BJ (cell line): ENCODE measurements at regions not wholly inside any gene's neighbourhood (a gene's known extent, or its start where the extent isn't known, plus 50 kb on each side); places are given as distances from the start of the nearest gene placed in this dataset.

Source experiments
- CTCF ChIA-PET: fragments of 350-600 bp; formaldehyde crosslinking; extraction: SDS; loops from one replicate; lab custom pipeline; 2021; ENCODE audit warnings: antibody characterized with exemption, inconsistent platforms; lab: Yijun Ruan, JAX
- POLR2A ChIA-PET: fragments of 300-600 bp; sonication (Branson Sonifier 250); formaldehyde crosslinking; extraction: SDS; loops from one replicate; lab custom pipeline; 2021; ENCODE audit warnings: antibody characterized with exemption; lab: Charles Lee
- DNase-seq: peaks from one replicate; pipeline ENCODE4 v3.0.0-alpha.2; 2011; ENCODE audit warnings: low read depth
- H3K27me3 ChIP-seq: 2 replicates; pipeline ENCODE4 v1.6.0; 2011; ENCODE audit warnings: low read length; ENCODE audit not compliant: control insufficient read depth, insufficient read depth
- H3K36me3 ChIP-seq: 2 replicates; pipeline ENCODE4 v1.5.1; 2011; ENCODE audit warnings: low read length; ENCODE audit not compliant: control insufficient read depth, insufficient read depth
- H3K4me3 ChIP-seq: 2 replicates; pipeline ENCODE4 v1.5.1; 2011; ENCODE audit warnings: low read depth, mild to moderate bottlenecking, control low read depth, low read length
- CTCF ChIP-seq: IDR thresholded peaks from 2 replicates; pipeline ENCODE4 v1.5.1; 2011; ENCODE audit warnings: low read depth, mild to moderate bottlenecking, control low read depth, inconsistent platforms, low read length, moderate library complexity; ENCODE audit not compliant: insufficient read depth

DNA sequence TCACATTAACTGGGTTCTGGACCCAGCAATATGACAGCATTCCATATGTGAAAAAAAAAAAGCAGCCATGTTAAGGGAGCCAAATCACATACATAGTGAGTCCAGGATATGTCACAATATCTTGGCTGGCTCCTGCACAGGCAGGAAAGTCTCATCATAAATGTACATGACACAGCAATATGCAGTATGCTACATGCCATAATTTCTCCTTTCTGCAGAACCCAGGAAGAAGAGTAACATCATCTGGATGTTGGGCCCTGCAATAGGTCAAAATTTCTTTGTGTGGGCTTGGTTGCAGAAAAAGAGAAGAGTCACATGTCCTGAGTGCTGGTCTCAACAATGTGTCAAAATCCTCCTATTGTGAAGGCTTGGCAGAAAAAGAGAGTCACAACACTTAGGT, 902.8 kb upstream of the AMELY start:
- POLR2A ChIA-PET: no interaction called here
- CTCF ChIA-PET: no interaction called here
- no peaks in the 10 kb centered on the region for H3K36me3 ChIP-seq
- no peak for DNase-seq
- no peak for TF ChIP-seq CTCF
- H3K4me3 ChIP-seq: no peak overlapping the region
- no peaks in the 10 kb centered on the region for H3K27me3 ChIP-seq

DNA sequence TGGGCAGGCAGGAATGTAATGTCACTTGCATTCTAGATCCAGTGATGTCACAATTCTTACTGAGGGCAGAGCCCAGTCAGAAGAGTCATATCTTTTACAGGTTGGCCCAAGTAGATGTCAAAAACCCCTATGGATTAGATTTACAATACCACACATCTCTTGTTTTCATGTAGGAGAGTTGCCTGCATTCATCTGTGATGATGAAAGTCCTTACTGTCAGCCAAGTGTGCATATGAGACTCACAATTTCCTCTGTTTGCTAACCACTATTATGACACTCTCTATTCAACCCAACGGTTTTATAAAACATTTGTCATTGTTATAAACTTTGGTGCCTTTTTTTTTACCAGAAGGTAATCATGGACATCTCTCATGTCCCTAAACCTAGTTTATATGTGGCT, 898.8 kb upstream of the AMELY start:
- CTCF ChIA-PET: no interaction called here
- H3K36me3 ChIP-seq: no peaks in the 10 kb centered on the region
- TF ChIP-seq CTCF: no peak

GRCh38 chrY:7807516-7807870, 895.9 kb upstream of the AMELY start:
- Histone ChIP-seq H3K27me3 (no peaks in the 10 kb centered on the region), H3K36me3 (no peaks in the 10 kb centered on the region), H3K4me3 (no peak overlapping the region)
- ChIA-PET POLR2A (no interaction called here), CTCF (no interaction called here)
- DNase-seq: no peak
- no peak for TF ChIP-seq CTCF

More for the DNA sequence above, 898.8 kb upstream of the AMELY start:
- Histone ChIP-seq H3K27me3 (no peaks in the 10 kb centered on the region), H3K4me3 (no peak overlapping the region)
- no peak for DNase-seq
- POLR2A ChIA-PET: no interaction called here

DNA sequence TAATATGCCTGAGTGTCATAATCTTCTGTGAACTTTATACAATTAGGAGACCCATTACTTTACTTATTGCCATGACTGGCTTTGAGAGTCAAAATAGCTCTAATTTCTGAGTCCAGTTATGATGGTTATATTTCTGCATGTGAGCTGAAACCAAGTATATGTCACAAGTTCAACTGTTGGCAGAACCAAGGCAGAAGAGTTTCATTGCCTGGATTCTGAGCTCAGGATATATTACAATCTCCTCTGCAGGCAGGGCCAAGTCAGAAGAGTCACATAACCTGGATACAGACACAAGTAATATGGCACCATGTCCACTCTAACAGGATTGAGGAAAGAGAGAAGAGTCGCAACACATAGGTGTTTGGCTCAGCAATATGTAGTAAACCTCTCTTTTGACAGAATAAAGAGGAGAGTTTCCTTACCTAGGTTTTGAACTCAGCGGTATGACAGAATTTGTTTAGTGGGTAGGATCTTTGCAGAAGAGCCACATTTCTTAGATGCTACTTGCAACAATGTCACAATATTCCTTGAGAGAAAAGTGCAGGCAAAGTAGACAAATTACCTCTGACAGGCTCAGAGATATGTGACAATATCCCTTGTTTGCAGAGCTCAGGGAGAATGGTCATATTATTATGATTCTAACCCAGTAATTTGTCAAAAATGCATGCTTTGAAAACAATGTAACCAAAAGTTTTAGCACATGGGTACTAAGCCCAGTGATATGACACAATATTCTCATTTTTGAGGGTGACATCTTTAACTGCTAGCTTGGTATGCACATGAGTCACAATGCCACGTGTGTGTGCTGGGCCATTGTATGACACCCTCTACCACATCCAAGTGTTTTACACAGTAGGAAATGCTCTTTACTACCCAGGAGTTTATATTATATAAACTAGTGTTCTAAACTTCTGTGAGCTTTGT, 895.3 kb upstream of the AMELY start:
- peak; percentile 19 for DNase-seq

DNA sequence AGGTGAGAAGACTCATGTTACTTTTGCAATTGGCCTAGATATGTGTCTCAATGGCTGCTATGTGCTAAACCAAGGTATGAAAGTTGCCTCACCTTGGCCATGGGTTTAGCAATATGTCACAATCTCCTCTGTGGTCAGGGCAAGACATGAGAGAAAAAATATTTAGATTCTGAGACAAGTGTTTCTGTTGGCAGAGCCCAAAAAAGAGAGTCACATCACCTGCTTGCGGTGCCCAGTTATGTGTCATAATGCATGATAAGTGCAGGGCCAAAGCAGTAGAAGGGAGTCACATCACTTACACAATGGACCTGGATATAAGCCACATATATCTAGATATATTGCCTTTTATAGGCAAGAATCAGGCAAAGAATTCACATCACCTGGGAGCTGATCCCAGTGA, 894.1 kb upstream of the AMELY start:
- DNase-seq: no peak

More for the DNA sequence above, 895.3 kb upstream of the AMELY start:
- POLR2A ChIA-PET: no interaction called here
- CTCF ChIA-PET: no interaction called here
- no peak for TF ChIP-seq CTCF
- Histone ChIP-seq H3K36me3 (no peaks in the 10 kb centered on the region), H3K4me3 (no peak overlapping the region), H3K27me3 (no peaks in the 10 kb centered on the region)

More for the DNA sequence above, 894.1 kb upstream of the AMELY start:
- TF ChIP-seq CTCF: no peak
- POLR2A ChIA-PET: no interaction called here
- Histone ChIP-seq H3K4me3 (no peak overlapping the region), H3K27me3 (no peaks in the 10 kb centered on the region), H3K36me3 (no peaks in the 10 kb centered on the region)
- CTCF ChIA-PET: no interaction called here
